ENCODE measurements at regions not wholly inside any gene's neighbourhood (a gene's known extent, or its start where the extent isn't known, plus 50 kb on each side); places are given as distances from the start of the nearest gene placed in this dataset.

DNA sequence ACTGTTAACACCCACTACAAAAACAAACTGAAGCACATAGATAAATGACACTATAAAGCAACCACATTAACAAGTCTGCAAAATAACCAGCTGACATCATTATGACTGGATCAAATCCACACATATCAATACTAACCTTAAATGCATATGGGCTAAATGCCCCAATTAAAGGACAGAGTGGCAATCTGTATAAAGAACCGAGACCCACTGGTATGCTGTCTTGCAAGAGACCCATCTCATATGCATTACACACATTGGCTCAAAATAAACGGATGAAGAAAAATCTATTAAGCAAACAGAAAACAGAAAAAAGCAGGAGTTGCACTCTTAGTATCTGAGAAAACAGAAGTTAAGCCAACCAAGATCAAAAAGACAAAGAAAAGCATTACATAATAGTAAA, 1375.4 kb downstream of the ZPLD1 start:
- TF ChIP-seq, protein P1, sequence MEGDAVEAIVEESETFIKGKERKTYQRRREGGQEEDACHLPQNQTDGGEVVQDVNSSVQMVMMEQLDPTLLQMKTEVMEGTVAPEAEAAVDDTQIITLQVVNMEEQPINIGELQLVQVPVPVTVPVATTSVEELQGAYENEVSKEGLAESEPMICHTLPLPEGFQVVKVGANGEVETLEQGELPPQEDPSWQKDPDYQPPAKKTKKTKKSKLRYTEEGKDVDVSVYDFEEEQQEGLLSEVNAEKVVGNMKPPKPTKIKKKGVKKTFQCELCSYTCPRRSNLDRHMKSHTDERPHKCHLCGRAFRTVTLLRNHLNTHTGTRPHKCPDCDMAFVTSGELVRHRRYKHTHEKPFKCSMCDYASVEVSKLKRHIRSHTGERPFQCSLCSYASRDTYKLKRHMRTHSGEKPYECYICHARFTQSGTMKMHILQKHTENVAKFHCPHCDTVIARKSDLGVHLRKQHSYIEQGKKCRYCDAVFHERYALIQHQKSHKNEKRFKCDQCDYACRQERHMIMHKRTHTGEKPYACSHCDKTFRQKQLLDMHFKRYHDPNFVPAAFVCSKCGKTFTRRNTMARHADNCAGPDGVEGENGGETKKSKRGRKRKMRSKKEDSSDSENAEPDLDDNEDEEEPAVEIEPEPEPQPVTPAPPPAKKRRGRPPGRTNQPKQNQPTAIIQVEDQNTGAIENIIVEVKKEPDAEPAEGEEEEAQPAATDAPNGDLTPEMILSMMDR (IDR thresholded peaks at IDR 0.05; ENCODE audit: insufficient read depth, low read length), result no peak
- TF ChIP-seq GABPA (IDR thresholded peaks at IDR 0.05; ENCODE audit: low read depth), result no peak
- TF ChIP-seq POLR2AphosphoS5 (IDR thresholded peaks at IDR 0.05; ENCODE audit: low read depth), result no peak
- TF ChIP-seq, protein P2, sequence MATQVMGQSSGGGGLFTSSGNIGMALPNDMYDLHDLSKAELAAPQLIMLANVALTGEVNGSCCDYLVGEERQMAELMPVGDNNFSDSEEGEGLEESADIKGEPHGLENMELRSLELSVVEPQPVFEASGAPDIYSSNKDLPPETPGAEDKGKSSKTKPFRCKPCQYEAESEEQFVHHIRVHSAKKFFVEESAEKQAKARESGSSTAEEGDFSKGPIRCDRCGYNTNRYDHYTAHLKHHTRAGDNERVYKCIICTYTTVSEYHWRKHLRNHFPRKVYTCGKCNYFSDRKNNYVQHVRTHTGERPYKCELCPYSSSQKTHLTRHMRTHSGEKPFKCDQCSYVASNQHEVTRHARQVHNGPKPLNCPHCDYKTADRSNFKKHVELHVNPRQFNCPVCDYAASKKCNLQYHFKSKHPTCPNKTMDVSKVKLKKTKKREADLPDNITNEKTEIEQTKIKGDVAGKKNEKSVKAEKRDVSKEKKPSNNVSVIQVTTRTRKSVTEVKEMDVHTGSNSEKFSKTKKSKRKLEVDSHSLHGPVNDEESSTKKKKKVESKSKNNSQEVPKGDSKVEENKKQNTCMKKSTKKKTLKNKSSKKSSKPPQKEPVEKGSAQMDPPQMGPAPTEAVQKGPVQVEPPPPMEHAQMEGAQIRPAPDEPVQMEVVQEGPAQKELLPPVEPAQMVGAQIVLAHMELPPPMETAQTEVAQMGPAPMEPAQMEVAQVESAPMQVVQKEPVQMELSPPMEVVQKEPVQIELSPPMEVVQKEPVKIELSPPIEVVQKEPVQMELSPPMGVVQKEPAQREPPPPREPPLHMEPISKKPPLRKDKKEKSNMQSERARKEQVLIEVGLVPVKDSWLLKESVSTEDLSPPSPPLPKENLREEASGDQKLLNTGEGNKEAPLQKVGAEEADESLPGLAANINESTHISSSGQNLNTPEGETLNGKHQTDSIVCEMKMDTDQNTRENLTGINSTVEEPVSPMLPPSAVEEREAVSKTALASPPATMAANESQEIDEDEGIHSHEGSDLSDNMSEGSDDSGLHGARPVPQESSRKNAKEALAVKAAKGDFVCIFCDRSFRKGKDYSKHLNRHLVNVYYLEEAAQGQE (IDR thresholded peaks at IDR 0.05; ENCODE audit: insufficient replicate concordance, low read depth), result no peak
- TF ChIP-seq SPI1 (IDR thresholded peaks at IDR 0.05; ENCODE audit: borderline replicate concordance, low read depth), result no peak

All from HL-60 (cell line).